ENCODE measurements at regions not wholly inside any gene's neighbourhood (a gene's known extent, or its start where the extent isn't known, plus 50 kb on each side); places are given as distances from the start of the nearest gene placed in this dataset.

DNA sequence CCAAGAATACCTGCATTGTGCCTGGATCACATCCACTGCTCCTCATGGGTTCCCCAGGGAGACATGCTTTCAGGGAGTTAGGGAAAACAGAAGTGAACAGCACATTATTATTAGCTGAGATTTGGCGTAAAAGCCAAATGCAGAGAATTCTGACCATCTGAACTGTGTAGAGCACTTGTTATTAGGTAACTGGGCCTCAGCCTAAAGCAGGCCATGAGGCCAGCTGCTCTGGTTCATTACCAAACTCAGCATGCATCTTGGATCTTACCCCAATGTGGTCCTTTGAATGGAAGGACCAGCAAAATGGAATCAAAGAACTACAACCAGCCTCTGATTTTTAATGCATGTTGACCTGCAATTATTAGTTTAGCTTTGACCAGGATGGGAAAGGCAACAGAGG is 322.3 kb downstream of the KCNS3 start:
- no peak for TF ChIP-seq EZH2 (IDR thresholded peaks at IDR 0.05; ENCODE audit: insufficient read depth, poor library complexity, severe bottlenecking)
- TF ChIP-seq EZH2phosphoT487 (IDR thresholded peaks at IDR 0.05; ENCODE audit: insufficient read depth, low read depth) = no peak

Data from GM23248 (cell line).